NCI-H510A (cell line): ENCODE measurements at regions not wholly inside any gene's neighbourhood (a gene's known extent, or its start where the extent isn't known, plus 50 kb on each side); places are given as distances from the start of the nearest gene placed in this dataset.
"Not testable (repeated sequence)": the region's sequence is repeated elsewhere in the genome, so short reads cannot be mapped to it uniquely, and the experiment has no call there.

Source experiments
- DNase-seq: peaks from one replicate; lab custom pipeline; 2025; lab: John Stamatoyannopoulos, UW

DNA sequence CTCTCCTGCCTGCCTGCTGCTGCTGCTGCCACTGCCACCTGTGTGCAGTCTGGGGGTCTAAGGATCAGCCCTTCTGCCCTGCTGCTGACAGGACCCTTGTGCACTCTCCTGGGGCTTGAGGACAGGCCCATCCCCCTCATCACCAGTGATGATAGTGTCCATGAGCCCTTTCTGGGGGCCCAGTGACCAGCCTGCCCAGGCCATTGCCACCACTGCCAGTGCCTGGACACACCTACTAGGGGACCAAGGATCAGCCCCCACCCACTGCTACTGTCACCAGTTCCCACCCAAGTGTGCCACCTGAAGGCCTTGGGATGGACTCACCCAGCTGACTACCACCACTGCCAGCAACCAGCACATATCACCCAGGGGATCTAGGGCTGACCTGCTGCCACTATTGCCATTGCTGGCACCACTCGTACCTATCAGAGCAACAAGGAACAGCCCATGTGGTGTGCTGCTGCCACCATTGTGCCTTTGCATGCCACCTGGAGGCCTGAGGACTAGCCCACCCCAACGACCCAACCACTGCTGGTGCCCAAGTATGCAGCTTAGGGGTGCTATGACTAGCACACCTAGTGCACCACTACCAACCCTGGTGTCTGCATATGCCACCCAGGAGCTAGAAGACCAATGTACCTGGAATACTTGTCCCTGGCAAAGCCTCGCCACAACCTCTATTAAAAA is 994.3 kb downstream of the PCDH17 start:
- no peak for DNase-seq

DNA sequence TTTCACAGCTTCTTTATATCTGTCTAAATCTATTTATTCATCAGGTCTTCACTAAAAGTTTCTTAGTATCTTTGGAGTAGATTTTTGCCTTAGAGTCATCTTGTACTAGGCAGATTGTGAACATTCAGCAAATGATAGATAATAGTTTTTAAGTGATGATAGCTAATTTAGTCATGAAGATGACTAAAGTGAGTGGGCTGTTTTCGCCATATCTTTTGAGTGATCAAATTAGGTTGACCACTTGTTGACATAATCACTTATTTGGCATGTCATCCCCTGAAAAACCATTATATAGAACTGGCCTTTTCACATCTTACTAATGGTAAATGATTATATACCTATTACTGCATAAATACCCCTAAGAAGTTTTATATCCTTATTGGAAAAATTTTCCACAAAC is 999.2 kb downstream of the PCDH17 start:
- no peak for DNase-seq

- DNase-seq: no peak
Measured at GRCh38 chr13:58633226-58633625, 1001.7 kb downstream of the PCDH17 start.

DNA sequence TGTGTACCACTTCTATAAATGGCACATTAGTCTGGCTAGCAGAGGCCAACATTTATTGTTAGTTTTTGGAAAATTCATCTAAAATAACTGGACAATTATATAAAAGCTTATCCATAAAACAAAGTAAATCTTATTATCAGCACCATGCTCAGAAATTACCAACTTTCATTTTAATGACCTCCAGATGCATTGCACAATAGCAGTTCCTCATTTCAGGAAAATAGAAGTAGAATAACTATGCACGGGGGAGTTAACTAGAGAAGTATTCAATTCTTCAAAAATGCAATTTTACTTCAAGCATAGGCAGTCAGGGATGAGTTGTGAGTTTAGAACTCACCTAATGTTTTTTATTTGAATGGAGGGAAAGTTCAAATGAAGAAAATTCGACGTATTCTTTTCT is 1023.5 kb downstream of the PCDH17 start:
- DNase-seq: no peak

GRCh38 chr13:58660826-58661225 is 1029.3 kb downstream of the PCDH17 start:
- DNase-seq: no peak

- DNase-seq: no peak
Measured at GRCh38 chr13:58666331-58666730, 1034.8 kb downstream of the PCDH17 start.

GRCh38 chr13:58667096-58667495 is 1035.6 kb downstream of the PCDH17 start:
- DNase-seq: no peak

GRCh38 chr13:58680115-58680514 is 1048.6 kb downstream of the PCDH17 start:
- DNase-seq: no peak

DNA sequence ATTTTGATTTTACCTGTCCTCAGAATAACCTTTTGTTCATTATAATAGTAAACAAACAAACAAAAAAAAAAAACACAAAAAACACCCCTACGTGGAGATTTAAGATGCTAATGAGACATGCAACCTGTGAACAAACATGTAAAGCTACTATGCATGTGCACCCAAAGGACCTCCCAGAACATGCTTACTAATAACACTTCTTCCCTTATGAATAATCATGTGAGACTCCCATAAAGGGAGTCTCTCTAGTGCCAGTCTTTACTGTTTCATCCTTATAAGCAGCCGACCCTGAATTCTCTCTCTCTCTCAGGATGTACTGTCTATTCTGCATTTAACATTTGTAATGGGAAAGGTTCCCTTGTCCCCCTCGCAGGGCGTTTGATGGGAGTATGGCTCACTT is 1051.1 kb downstream of the PCDH17 start:
- no peak for DNase-seq

DNA sequence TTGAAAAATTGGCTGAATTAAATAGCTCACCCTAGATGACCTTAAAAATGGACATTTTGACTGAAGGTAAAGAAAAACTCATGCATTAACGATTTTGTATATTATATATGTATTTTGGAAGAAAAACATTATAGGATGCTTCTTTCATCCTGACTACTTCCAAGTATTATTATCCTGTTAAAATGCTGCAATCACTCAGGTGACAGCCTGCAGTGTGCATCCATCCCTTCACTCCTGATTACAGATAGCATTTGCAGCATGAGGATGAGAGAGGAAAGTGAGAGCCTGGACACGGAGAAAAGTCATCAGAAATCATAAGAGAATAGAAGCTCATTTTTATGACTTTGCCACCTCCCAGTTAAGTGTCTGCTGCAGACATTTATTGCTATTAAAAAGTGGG is 1055.6 kb downstream of the PCDH17 start:
- no peak for DNase-seq

- DNase-seq: no peak
Measured at GRCh38 chr13:58698531-58698930, 1067.0 kb downstream of the PCDH17 start.

GRCh38 chr13:58704953-58705352 is 1073.4 kb downstream of the PCDH17 start:
- no peak for DNase-seq

- no peak for DNase-seq
Measured at GRCh38 chr13:58706421-58706820, 1074.9 kb downstream of the PCDH17 start.

DNA sequence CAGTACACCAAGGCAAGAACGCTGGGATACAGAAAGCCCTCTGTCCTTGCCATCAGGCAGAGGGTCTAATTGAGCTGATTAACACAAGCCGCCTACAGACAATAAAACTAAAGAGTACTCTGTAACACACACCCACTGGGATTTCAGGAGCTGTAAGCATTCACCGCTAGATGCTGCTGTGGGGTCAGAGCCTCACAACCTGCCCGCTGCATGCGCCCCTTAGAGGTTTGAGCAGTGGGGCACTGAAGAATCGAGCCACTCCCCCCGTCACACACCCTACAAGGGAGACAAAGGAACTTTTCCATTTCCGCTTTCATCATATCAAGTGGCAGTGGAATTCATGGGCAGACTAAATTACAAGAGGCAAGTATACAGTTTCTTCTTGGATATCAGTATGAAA is 1080.6 kb downstream of the PCDH17 start:
- no peak for DNase-seq

DNA sequence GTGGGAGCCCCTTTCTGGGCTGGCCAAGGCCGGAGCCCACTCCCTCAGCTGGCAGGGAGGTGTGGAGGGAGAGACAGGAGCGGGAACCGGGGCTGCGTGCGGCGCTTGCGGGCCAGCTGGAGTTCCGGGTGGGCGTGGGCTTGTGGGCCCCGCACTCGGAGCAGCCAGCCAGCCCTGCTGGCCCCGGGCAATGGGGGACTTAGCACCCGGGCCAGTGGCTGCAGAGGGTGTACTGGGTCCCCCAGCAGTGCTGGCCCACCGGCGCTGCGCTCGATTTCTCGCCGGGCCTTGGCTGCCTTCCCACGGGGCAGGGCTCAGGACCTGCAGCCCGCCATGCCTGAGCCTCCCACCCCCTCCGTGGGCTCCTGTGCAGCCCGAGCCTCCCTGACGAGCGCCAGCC is 1082.5 kb downstream of the PCDH17 start:
- DNase-seq: not testable (repeated sequence)

DNA sequence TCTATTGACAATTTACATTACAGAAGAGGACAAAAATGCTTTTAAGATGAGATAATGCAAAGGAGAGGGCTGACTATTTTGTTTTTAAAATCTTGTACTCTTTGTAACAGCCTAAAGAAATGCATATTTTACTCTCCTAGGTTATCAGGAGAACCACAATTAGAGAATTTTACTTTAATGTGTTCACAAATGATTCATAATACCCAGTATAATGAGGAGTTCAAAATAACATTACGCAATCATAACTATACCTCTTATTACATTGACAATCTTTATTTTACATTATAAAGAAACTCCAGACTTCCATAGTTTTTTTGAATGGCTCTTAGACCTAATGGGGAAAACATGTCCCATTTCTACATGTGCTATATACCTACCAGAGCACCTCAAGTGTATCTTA is 1089.7 kb downstream of the PCDH17 start:
- no peak for DNase-seq

- no peak for DNase-seq
Measured at GRCh38 chr13:58728126-58728525, 1096.6 kb downstream of the PCDH17 start.

- no peak for DNase-seq
Measured at GRCh38 chr13:58729361-58729760, 1097.8 kb downstream of the PCDH17 start.

DNA sequence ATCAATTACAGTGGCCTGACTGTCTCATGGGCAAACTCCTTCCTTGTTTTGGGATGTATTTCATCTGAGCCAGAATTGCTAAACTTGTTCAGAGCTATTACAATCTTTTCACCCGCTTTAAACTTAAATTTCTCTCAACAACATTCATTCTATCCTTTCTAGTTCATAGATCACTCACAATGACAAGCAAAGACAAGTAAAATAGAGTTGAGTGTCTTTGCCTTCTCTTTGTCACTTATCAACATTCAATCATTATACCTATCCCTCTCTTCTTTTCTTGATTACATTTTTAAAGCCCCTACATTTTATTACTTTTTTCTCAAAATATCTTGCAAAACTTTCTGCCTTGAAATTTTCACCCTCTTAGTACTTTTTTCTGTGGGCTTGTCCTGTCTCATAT is 1113.1 kb downstream of the PCDH17 start:
- no peak for DNase-seq

- DNase-seq: no peak
Measured at GRCh38 chr13:58767566-58767965, 1136.0 kb downstream of the PCDH17 start.

GRCh38 chr13:58773280-58773859 is 1141.8 kb downstream of the PCDH17 start:
- DNase-seq: no peak

DNA sequence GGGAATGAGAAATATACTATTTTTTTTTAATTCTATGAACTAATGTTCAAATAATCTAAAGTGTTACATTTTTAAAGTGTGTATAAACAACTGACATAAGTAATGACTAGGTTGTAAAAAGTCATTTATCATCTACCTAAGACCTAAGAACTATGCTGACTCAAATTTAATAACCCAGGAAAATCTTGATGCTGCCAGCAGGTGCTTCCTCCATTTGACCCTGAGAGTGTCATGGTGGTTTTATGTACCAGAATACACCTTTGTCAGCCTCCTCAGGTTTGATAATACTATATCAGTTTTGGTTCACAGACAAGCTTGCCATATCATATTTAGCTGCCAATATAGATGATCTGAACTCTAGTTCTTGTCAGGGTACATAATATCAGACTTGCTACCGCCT is 1151.2 kb downstream of the PCDH17 start:
- DNase-seq: no peak

DNA sequence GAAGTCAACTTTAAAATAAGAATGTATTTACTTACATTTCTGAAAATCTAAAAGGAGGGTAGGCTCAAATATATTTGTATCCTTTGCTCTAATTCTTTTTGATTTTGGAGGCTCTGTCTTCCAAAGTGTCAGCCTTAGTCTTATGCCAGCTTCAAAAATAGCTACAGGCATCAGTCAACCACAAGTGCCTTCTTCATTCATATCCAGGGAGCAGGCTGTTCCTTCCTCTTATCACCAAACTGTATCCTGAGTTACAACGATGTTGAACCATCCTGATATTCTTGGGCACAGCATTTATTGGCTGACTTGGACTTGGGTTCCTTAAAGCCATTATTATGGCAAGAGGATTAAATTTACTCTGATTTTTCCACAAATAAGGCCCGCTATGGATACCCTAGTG is 1161.3 kb downstream of the PCDH17 start:
- DNase-seq: no peak

GRCh38 chr13:58795715-58796114 is 1164.2 kb downstream of the PCDH17 start:
- no peak for DNase-seq
